Sigmoid colon (tissue), 4 donors: ENCODE measurements at regions not wholly inside any gene's neighbourhood (a gene's known extent, or its start where the extent isn't known, plus 50 kb on each side); places are given as distances from the start of the nearest gene placed in this dataset.

Experiments used
- EP300 ChIP-seq, 4 donors: sonication (generic); formaldehyde crosslinking; IDR thresholded peaks; one replicate each; pipeline ENCODE4 v1.6.1; 2017; ENCODE audit warnings: antibody characterized with exemption in 4 of 4
- POLR2A ChIP-seq, 2 donors: fragments of 450-650 bp; IDR thresholded peaks; one replicate each; pipeline ENCODE4 v1.6.1; 2016; ENCODE audit warnings: antibody characterized with exemption in 2 of 2, mild to moderate bottlenecking in 2 of 2, moderate library complexity in 2 of 2
- POLR2AphosphoS5 ChIP-seq, 4 donors: sonication (generic); formaldehyde crosslinking; IDR thresholded peaks; one replicate each; pipeline ENCODE4 v1.6.1; 2017; ENCODE audit warnings: antibody characterized with exemption in 4 of 4
- TF ChIP-seq, protein P1 (sequence below), 4 experiments: fragments of 450-650 bp in 3 of 4; fragments of 200-600 bp in 1 of 4; IDR thresholded peaks; one replicate each; pipeline ENCODE4 v1.5.1; 2016 to 2019; ENCODE audit warnings: antibody characterized with exemption in 4 of 4, mild to moderate bottlenecking in 3 of 4, moderate library complexity in 2 of 4

DNA sequence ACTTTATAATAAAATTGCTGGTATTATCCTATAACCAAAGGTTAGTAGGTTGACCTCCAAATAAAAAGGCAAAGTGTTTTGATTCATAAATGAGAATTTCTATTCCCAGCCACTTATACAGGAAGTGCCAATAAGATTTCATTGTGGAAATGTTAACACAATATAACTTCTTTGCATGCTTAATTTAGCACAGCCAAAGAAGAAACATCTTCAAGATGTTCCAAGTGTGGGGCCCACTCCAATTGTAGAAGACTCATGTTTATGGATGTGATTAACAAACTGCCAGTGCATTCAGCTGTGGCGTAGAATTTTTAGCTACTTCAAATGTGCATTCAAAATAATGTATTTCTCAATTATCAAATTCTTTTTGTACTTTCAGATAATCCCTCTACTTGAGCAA lies 402.3 kb downstream of the DEPDC1B start:
- TF ChIP-seq POLR2A (IDR thresholded peaks at IDR 0.05) (no peak), EP300 (IDR thresholded peaks at IDR 0.05) (no peak), POLR2AphosphoS5 (IDR thresholded peaks at IDR 0.05) (no peak)
- TF ChIP-seq, protein P1, sequence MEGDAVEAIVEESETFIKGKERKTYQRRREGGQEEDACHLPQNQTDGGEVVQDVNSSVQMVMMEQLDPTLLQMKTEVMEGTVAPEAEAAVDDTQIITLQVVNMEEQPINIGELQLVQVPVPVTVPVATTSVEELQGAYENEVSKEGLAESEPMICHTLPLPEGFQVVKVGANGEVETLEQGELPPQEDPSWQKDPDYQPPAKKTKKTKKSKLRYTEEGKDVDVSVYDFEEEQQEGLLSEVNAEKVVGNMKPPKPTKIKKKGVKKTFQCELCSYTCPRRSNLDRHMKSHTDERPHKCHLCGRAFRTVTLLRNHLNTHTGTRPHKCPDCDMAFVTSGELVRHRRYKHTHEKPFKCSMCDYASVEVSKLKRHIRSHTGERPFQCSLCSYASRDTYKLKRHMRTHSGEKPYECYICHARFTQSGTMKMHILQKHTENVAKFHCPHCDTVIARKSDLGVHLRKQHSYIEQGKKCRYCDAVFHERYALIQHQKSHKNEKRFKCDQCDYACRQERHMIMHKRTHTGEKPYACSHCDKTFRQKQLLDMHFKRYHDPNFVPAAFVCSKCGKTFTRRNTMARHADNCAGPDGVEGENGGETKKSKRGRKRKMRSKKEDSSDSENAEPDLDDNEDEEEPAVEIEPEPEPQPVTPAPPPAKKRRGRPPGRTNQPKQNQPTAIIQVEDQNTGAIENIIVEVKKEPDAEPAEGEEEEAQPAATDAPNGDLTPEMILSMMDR (IDR thresholded peaks at IDR 0.05), result no peak
